Cerebellar cortex (tissue), 1 donor: ENCODE measurements at regions not wholly inside any gene's neighbourhood (a gene's known extent, or its start where the extent isn't known, plus 50 kb on each side); places are given as distances from the start of the nearest gene placed in this dataset.
A peak's percentile ranks its signal among the peaks of the same experiment; 100 is the strongest.

Source experiments
- DNase-seq: peaks from one replicate; pipeline ENCODE4 v3.0.0-alpha.2; 2015; ENCODE audit warnings: low spot score

DNA sequence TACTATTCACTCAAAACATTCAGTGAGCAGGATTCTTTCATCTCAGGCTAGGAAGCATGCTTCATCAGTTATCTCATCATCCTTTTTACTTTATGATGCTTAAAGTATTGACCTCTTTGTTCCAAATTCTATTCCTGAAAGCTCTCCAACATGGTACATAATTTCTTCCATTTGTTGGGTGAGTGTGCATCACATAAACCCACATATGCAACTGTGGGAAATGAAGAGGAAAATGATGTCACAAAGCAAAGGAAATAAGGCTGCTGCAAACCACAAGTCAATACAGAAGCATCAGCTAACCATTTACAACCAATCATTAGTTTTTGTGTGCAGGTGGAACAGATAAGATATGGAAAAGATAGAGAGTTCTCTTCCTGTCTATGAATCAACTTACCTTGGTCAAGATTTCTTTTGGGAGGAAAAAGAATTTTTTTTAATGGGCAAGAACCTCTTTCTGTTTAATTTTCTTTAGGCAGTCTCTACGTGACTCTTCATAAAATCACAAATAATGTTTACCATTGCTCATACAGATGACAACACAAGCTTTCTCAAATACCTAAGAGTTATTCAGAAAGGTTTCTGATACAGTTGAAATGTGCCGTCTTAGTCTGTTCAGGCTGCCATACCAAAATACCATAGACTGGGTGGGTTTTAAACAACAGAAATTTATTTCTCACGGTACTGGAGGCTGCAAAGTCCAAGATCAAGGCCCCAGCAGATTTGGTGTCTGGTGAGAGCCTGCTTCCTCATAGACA is 259.9 kb downstream of the ADGRG6 start:
- no peak for DNase-seq

DNA sequence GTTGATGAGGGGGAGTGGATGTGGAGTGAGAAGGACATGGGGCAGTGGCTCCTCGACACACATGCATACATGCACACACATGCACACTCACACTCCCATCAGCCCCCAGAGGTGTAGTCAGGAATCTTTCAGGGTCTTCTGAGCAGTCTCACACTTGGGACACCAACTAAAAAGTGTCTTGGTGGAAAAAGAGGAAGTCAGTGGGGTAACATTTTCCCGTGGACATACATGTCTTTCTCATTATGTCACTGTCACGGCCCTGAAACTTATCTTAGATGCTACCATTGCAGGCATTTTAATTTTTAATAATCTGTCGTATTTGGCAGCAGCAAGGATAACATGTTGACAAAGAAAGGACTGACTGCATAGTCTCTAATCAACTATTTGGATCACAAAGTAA is 261.1 kb downstream of the ADGRG6 start:
- DNase-seq, result no peak

DNA sequence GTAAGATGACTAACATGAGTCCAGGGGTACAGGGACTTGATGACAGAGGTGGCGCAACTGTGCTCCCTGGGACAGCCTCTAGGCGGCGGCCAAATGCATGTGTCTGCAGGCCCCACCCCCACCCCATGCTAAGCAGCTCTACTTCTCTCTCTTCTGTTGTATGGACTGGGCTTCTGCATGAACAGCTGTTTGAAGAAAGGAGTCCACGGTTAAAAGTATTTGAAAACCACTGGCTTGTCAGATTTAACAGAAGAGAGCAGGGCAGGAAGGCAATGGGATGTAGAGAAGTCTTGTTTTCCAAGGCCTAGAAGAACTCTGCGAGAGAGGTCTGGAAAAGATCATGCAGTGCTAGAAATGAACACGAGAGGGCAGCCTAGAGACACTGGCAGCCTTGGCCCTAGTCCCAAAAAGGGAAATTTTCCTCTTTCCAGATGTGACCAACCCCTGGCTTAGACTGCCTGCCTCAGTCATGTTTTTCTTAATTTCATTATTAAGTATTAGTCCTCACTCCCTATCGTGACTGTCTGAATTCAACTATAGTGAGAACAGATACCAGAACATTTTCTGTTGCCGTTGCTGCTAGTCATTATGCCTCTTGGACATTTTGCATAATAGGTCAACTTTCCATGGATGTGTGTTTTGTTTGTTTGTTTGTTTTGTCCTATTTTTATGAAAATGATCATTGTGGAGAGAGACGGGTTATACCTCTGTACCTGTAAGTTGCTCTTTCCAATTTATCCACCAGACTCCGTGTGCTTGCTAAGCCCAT is 265.0 kb downstream of the ADGRG6 start:
- peak; percentile 39 for DNase-seq

DNA sequence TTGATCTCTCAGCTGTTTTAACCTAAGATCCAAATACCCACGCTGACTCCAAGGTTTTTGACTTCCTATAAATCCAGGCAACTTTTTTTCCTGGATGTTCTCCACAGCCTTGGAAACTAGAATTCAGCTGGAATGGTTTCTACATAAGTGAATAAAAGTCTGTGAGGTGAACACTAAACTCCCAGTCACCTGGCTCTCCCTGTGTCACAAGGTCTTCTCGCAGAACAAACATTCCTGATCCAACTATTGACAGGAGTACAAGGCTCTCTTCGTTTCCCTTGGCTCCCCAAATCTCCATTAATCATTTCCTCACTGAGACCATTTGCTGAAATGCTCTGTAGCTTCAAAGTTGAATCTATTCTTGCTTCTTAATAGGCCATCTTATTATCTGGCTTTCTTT is 265.7 kb downstream of the ADGRG6 start:
- no peak for DNase-seq

DNA sequence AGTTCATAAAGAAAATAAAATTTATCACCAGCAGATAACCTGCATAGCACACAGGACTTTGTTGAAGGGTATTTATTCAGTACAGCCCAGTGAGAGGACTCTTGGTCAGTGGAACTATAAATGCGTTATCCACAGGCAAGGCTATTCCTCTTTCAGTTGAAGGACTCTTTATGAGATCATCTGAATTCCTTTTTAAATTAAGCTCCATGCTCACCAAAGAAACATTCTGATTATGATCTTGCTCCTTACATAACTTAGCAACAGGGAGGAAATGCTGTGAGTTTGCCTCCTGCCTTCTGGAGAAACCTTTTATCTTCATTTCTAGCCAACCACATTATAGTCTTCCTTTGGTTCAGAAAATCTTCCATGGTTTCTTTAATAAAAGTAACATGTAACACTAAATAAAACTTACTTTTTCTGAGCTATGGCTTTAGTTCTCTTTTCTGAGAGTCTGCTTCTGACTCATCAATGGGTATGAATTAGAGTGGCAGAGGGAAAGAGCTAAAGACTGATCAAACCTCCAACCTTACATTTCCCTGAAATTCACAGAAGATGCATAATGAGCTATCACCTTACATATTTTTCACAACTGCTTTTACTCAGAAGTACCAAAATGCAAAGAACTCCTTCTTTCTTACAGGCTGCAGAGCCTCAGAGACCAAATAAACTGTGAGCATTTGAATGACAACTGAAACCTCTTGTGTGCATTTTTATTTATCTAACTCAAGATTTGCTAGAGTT is 267.2 kb downstream of the ADGRG6 start:
- no peak for DNase-seq

DNA sequence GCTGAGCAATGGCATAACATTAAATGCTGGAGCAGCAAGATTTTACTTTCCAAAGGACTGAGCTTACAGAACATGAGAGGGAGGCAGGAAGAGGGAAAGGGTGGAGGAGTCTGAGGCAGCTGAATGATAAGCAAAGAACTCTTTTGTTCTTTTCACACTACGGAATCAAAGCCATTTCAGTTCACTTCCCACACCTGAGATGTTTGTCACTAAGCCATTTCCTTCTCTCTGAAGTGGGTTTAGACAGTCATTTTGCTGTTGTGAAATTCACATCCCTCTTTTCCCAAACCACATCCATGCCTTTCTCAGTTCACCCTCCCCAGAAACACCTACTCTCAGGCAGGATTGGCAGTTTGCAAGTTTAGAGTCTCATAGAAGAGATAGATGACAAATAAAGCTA is 267.9 kb downstream of the ADGRG6 start:
- no peak for DNase-seq

DNA sequence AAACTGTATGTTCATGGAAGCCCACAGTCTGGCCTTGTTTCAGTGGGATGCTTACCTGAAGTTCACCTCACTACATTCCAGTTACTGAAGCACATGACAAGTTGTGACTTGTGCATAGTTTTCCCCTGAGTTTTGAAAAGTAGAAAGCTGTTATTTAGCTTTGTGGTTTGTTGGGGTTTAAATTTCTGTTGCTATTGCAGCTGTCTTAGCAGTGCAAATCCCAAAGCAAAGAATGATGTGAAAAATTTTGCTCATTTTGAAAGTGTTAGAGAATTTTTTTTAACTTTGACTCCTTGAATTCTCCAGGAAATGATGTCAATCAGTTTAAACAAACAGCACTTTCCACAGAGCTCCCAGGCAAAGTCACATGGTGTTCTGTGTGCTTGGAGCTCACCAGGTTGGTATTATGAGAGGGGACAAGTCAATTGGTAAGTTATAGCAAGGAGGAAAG is 268.4 kb downstream of the ADGRG6 start:
- no peak for DNase-seq

DNA sequence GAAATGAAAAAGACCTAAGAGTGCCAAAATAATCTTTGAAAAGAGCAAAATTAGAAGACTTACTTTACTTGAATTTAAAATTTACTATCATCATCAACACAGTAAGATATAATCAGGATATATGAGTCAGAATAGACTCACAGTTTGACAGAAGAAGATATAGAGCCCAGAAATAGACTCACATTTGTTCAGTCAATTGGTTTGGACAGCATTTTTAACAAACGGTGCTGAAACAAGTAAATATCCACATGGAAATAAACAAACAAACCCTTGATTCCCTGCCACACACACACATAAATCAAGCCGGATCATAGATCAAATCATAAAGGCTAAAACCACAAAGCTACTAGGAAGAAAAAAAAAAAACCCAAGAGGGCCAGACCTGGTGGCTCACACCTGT is 291.1 kb downstream of the ADGRG6 start:
- no peak for DNase-seq

DNA sequence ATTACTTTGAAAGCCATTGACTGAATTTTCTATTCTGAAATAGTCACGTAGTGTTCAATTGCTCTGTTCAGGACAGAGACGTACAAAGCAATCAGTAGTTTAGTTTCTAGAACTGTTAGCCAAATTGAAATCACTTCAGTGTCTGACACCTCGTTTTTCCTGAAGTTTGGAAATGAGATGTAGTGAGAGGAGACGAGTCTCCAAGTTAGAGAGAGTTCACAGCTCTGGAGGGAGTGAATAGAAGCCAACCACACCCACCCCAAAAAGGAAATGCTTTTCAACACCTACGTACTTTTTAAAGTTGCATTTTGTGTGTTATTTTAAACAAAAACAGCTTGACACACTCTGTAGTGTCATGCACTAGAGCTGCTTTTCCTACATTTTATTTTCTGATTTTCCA is 296.0 kb downstream of the ADGRG6 start:
- no peak for DNase-seq

DNA sequence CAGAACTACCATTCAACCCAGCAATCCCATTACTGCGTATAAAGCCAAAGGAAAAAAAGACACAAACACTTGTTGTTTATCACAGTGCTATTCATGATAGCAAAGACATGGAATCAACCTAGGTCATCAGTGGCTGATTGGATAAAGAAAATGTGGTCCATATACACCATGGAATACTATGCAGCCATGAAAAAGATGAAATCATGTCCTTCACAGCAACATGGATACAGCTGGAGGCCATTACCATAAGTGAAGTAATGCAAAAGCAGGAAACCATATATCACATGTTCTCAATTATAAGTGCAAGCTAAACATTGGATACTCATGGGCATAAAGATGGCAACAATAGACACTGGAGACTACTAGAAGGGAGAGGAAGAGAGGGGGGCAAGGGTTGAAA is 299.6 kb downstream of the ADGRG6 start:
- DNase-seq, result no peak

DNA sequence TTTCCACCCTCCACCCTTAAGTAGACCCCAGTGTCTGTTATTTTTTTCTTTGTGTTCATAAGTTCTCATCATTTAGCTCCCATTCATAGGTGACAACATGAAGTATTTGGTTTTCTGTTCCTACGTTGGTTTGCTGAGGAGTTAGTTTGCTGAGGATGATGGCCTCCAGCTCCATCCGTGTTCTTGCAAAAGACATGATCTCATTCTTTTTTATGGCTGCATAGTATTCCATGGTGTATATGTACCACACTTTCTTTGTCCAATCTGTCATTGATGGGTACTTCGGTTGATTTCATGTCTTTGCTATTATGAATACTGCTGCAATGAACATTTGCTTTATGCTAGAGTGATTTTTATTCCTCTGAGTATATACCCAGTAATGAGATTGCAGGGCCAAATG is 301.2 kb downstream of the ADGRG6 start:
- no peak for DNase-seq

DNA sequence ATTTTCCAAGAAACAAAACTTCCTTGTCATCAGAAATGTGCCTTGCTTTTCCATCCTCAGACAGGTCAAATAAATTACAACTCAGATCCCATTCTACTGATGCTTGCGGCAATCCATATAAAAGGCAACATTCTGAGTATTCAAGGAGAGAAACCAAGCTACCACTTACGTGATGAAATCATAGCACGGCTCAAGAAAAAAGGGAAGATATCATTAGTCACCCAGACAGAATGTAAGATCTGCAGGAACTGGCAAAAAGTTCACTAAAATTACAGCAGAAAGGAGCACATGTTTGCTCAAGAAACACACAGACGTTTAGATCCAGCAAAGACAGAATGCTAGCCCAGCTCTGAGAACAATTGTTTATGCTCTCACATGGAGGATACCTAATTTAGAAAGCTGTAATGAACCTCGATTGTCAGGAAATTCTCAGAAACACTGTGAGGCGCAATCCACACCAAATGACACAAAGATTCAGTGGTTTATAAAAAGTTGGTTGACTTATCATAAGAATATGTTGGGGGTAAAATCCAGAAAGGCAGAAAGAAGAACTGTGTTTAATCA is 304.2 kb downstream of the ADGRG6 start:
- DNase-seq, result no peak

DNA sequence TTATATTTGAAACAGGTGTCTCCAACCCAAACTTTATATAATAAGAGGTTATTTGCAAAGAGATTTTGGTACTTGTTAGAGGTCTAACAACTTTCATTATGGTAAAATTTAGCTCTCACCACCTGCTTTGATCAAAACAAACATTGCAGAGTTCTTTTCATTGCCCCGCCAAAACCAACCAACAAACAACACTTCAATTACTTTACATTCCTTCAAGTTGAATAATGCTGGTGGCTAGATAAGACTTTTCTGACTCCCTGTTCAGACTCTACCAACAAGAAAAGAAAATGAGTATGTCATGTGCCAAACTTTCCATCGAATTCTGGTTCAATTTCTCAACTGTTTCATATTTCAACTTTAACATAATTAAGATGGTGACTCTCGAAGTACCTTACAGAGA is 311.1 kb downstream of the ADGRG6 start:
- DNase-seq, result no peak

DNA sequence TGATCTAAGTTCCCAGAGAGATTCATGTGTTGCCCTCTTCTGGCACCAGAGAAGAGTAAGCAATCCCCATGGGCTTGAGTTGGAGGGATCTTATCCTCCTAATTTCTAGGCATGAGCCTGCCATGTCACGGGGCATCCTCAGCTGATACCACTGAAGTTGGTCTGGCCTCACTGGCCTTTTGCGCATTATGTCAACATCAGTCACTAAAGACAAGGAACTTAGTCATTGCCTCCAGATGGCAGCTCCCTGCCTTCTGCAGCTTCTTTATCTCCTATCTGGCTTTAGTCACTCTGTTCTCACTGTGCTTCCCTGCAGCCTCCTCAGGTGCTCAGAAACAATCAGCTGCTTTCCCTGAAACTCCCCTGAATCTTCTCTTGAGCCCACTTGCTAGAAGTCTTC is 312.2 kb downstream of the ADGRG6 start:
- no peak for DNase-seq

DNA sequence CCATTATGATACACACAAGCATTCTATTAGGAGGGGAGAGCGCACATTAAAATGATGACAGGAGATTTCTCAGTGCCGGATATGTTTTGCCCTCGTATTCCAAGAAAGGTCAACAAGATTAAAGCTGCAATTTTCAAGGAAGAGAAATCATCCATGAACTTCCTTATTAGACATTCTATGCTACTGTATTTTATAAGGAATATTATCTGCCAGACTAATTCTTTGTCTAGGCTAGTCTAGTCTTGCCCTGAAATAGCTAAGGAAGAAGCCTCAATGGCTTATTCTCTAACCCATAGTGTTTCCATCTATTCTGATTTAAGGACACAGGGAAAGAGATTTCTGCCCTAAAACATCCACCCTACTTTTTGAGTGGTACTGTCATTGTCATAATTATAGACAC is 315.4 kb downstream of the ADGRG6 start:
- DNase-seq, result no peak

DNA sequence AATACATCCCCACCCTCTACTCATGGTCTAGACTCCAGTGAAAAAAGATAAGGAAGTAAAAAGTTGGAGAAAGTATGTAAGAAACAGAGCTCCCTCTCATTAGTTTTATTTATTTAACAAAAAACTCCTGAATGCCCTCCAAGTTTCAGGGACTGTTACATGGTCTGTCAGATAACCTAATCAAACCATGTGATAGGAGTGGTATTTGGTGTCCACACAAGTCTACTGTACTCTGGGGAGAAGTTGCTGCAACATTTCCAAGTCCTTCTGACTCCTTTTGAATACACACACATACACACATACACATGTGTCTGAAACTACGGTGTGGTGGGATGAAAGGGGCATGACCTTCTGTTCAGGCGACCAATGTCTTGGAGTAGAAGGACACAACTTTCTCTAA is 320.0 kb downstream of the ADGRG6 start:
- no peak for DNase-seq

DNA sequence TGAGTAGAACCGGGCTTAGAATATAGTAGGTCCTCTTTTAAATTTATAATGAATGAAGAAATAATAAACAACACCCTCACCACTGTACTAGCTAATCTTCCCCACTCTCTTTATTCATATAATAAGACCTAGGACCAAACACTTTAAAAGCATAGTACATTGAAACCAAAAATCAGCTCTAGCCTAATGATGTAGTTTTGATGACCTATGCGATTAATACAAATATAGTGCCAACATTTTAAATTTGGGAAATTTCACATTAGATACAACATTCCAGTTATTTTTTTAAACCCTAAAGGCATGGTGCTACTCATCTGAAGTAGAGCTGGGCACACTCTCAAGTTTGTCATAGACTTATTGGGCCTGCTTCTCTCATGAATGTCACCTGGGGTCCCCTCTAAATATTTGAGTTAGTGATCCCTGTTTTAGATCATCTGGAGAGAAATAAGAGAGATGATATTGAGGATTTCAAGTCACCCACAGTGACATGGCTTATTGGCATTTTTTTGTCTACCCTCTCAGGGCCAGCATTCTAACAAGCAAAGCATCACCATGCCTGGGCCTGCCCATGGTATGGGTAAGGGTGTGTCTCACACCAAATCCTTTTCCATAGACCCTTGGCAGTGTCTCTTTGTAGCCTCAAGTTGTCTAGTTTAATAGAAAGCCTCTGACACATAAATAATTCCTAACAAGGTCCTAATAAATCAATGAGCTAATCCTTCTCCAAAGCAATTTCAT is 319.8 kb downstream of the HIVEP2 start:
- DNase-seq, result no peak

DNA sequence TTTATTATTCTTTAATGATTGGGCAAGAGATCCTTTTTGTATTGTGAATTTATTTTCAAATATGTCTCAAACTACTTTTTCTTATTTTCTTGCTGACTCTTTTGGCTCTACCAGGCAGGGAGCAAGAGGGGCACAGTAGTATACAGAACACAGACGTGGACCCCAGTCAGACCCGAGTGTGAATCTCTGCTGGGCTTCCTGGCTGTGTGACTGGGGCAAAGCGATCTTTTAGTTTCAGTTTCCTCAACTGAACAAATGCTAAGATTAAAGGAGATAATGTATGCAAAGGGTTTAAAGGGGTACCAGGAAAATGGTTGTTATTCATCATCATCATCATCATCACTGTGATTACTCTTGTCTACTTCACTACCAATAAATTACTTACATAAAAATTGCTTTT is 317.5 kb downstream of the HIVEP2 start:
- no peak for DNase-seq

DNA sequence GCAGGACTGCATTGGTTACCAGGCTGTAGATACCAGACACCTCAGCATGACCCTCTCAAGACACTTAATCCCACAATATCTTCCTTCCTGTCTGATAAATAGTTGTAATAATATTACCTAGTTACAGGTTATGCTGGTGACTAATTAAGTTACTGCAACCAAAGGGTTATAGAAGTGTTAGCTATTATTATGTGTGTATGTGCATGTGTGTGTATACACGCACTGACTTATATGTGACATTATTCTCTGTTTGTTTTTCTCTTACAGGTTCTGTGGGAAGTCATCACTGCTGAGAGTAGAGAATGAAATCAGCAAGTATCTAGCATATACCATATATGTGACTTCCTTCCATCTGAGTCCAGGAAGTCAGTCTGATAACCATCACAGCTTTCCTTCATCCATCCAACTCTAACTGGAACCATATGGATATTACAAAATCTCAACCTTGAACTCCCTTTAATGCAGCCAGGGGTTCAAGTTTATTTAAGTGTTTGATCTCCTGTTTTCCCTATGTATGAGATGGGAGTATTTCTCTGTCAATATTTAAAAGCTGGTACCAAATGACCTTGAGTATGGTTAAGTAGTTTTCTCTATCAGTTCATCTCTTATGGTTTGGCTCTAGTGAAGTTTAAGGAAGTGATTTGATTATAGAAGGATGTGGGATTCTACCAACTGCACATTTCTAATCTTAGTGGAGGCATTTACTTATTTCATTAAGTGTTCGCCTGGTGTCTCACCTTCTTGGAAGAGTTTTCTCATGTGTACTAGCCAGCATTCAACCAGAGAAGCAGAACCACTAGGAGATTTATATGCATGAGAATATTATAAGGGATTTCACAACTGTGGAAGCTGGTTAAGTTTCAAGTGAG is 313.2 kb downstream of the HIVEP2 start:
- DNase-seq, result no peak

DNA sequence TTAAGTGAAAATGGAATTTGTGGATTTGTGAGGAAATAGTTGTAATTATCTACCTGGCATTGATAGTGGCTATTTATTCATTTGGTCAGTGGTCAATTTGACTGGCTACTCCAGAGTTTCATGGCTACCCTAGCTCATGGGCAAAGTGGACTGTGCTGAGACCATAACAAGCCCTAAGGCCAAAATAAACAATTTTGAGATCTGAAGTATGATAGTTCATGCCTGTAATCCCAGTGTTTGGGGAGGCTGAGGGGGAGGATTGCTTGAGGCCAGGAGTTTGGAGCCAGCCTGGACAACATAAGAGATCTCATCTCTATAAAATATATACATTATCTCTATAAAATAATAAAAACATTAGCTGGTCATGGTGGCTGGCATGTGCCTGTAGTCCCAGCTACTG is 311.7 kb downstream of the HIVEP2 start:
- DNase-seq, result no peak

DNA sequence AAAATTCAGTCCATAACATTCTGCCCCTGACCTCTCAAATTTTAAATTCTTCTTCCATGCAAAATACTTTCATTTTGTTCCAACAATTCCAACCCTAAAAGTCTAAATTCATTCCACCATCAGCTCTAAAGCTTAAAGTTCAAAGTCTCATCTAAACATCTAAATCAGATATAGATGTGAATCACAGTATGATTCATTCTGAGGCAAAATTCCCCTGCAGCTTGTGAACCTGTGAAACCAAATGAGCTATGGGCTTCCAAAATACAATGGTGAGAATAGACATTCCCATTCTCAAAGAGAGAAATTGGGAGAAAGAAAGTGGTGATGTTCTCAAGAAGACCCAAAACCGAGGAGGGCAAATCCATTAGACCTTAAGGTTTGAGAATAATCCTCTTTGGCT is 309.8 kb downstream of the HIVEP2 start:
- no peak for DNase-seq
